HT1080 (cell line): ENCODE measurements at regions not wholly inside any gene's neighbourhood (a gene's known extent, or its start where the extent isn't known, plus 50 kb on each side); places are given as distances from the start of the nearest gene placed in this dataset.

ENCODE experiments used
- DNase-seq: peaks from one replicate; pipeline ENCODE4 v3.0.0-alpha.2; 2015; ENCODE audit warnings: low read depth

GRCh38 chr2:155310589-155310988, 612.1 kb downstream of the KCNJ3 start:
- peak; percentile 16 for DNase-seq

GRCh38 chr2:155309483-155309882, 611.0 kb downstream of the KCNJ3 start:
- DNase-seq: no peak

GRCh38 chr2:155308367-155309009, 610.0 kb downstream of the KCNJ3 start:
- DNase-seq: no peak

- peak; percentile 50 for DNase-seq
Measured at GRCh38 chr2:155301221-155301620, 602.7 kb downstream of the KCNJ3 start.

DNA sequence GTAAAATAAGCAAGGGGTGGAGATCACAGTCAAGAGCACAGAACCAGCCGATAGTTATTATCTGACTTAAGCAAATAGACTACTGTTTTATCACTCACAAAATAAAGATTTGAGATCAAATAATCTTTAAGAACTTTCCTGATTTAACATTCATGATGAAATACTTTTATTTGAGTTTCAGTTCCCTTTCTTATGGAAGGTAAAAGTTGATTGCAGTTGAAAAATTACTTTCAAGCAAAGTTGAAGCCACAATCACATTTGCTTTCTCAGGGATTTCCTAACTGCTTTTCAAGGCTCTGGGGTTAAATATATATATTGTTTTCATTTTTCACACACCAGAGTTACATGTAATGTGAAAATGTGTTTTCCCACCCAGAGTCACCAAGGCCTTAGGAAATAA, 599.5 kb downstream of the KCNJ3 start:
- no peak for DNase-seq

- no peak for DNase-seq
Measured at GRCh38 chr2:155294358-155294757, 595.9 kb downstream of the KCNJ3 start.

DNA sequence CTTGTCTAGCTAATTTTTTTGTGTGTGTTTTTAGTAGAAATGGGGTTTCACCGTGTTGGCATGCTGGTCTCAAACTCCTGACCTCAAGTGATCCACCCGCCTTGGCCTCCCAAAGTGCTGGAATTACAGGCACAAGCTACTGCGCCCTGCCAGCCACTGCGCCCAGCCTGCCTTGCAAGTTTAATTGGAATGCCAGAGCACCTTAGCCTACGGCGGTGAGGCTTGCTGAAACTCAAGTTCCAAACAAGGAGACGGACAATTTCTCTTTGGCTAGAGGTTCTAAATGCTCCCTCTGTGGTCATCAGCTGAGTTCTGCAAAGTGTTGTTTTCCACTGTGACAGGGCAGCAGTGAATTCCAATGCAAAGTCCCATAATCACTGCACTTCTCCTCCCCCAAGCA, 583.4 kb downstream of the KCNJ3 start:
- no peak for DNase-seq

GRCh38 chr2:155273323-155273722, 574.8 kb downstream of the KCNJ3 start:
- DNase-seq: no peak

- no peak for DNase-seq
Measured at GRCh38 chr2:155266583-155266982, 568.1 kb downstream of the KCNJ3 start.

- DNase-seq: no peak
Measured at GRCh38 chr2:155266109-155266508, 567.6 kb downstream of the KCNJ3 start.

DNA sequence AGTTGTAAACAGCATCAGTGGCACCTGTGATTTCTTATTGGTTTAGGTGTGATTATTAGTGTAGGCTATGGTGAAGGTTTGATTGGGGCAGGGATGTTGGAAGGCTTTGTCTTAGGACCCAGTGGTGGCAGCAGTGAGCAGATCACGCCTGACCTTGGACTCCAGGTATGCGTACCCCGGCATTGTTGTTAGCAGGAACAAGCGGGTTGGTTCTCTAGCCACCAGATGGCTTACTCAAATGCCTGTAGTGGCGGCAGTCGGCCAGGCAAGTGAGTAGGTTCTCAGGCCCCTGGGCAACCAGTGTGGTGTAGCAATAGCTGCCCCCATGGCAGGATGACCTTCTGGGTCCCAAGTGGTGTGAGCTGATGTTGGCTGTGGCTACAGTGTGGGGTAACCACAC, 558.3 kb downstream of the KCNJ3 start:
- no peak for DNase-seq

DNA sequence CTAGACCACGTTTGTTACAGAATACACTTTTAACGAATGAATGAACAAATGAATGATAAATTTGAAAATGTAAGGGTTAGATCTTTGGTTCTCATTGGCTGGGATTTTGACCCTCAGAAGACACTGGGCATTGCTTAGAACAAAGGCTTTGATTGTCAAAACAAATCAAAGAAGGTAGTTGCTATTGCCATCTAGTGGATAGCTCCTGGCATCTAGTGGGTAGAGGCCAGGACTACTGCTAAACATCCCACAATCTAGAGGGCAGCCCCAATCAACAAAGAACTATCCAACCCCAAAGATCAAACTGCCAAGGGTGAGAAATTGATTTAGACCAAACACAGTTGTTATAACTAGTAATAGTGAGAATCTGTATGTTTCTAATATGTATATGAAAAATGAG, 552.3 kb downstream of the KCNJ3 start:
- peak; percentile 33 for DNase-seq

- no peak for DNase-seq
Measured at GRCh38 chr2:155240176-155240575, 541.7 kb downstream of the KCNJ3 start.

DNA sequence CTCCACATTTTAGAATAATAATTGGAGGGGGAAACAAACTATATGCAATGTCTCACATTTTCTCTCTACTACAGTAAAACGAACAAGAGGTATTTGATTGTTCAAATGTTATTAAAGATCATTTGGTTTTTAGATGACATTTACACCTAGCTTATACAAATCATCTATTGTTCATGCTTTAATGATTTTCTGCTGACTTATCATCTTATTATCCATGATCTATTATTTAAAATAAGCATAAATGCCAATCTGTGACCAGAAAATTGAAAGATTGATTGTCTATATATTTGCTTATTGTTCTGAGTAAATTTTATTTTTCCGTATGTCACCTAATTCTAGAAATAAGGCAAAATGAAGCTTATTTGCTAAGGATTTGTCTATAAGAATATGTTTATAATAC, 537.2 kb downstream of the KCNJ3 start:
- DNase-seq: no peak

- no peak for DNase-seq
Measured at GRCh38 chr2:155223781-155224406, 525.4 kb downstream of the KCNJ3 start.

GRCh38 chr2:155218945-155219344, 520.5 kb downstream of the KCNJ3 start:
- no peak for DNase-seq

GRCh38 chr2:155218292-155218924, 519.9 kb downstream of the KCNJ3 start:
- DNase-seq: no peak

DNA sequence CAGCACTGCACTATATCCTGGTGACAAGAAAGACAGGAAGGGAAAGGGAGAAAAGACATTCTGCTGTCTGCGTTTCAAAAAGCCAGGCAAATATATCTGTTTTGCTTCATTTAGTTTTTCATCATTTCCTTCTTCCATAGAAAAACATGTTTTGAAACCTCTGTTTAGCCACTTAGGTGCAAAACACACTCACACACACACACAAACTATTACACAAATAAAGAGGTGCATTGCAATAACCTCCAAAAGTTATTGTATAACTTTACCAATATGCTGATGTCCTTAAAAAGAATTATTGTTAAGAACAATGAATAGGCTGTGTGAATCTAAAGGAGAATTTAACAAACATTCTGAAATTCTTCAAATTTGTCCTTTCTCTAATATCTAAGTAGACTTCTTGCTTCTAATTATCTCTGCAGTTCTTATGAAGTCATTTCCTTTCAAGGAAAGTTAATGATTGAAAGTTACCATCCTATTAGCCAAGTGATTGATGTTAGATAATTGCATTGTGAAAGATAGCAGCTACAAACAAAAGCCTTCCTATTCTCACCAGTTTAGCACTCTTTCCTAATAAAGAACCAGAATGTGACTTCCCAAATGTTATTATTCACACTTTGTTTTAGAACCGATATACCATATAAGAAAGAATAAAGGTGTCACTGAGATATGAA, 516.7 kb downstream of the KCNJ3 start:
- no peak for DNase-seq

GRCh38 chr2:155209696-155210450, 511.4 kb downstream of the KCNJ3 start:
- no peak for DNase-seq

DNA sequence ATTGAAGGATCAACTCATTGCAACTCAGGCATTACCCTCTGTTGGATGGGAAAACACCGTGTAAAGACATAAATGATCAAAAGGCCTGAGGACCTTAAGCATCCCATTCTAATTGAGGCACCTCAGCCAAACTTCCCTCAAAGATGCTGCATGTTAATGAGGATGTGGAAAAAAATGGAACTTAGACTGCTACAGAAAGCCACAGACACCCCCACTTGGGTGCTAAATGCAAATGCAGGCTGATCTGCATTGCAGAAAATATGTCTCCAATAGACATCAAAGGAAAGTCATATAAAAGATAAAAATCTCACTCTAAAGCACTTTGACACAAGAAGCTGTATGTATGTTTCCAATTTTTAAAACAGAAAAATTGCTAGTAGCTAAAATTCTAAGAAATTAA, 504.7 kb downstream of the KCNJ3 start:
- DNase-seq: no peak

GRCh38 chr2:155200753-155201152, 502.3 kb downstream of the KCNJ3 start:
- no peak for DNase-seq

GRCh38 chr2:155190342-155190741, 491.8 kb downstream of the KCNJ3 start:
- DNase-seq: no peak
